Stimulated activated CD4-positive, alpha-beta T cell treated with anti-CD3 and anti-CD28 coated beads, TNF-alpha, amount 100 ng/mL, for 48 hours (primary cell): ENCODE measurements at regions not wholly inside any gene's neighbourhood (a gene's known extent, or its start where the extent isn't known, plus 50 kb on each side); places are given as distances from the start of the nearest gene placed in this dataset.

Source experiments
- DNase-seq, 3 donors: peaks; one replicate each; pipeline ENCODE4 v3.0.0-alpha.2; 2020; ENCODE audit warnings: low read depth in 3 of 3

DNA sequence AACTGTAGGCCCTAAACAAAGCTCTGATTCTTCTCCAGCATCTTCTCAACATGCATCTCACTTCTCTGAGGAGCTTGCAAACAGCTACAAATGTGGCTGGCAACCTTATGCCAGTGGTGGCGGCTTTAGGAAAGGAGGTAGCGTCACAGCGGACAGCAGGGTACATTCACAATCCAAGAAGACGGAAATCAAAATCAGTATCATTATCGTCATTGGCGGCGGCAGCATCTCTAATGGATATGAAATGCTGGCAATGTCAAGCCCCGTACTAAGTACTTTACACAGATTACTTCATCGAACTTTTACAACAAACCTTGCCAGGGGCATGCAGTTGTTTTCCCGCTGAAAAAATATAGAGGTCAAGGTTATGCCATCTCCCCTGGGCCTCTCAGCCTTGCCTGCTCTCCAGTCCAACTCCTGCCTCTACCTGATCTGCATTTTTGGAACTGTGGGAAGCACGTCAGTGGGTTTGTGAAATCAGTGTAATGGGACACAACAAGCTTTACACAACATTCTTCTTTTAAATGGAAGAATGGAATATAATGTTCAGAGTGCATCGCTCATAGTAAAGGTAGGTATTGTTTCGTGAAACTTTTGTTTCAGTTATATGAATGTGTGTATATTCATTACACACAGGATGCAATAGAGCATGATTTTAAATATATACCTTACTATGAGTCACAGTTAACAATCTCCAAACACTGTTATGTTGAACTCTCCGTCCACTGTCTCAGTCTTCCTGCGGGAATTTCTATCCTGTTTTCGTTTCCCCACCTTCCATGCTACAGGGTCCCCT, 152.9 kb downstream of the TTC32 start:
- DNase-seq: no peak

DNA sequence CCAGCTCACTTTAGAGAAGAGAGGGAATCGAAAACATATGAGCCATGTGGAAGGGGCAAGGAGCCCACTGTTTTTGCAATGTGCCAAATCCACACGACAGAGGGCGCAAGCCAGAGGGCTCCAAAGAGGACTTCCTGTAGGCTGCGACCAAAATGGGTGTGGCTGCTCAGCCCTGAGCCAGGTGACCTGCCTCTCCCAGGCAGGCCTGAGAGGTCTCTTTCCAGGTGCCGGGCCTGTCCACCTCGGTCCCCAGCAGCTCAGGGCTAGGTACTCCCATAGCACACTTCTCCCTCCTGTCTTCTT, 153.8 kb downstream of the TTC32 start:
- DNase-seq: no peak

DNA sequence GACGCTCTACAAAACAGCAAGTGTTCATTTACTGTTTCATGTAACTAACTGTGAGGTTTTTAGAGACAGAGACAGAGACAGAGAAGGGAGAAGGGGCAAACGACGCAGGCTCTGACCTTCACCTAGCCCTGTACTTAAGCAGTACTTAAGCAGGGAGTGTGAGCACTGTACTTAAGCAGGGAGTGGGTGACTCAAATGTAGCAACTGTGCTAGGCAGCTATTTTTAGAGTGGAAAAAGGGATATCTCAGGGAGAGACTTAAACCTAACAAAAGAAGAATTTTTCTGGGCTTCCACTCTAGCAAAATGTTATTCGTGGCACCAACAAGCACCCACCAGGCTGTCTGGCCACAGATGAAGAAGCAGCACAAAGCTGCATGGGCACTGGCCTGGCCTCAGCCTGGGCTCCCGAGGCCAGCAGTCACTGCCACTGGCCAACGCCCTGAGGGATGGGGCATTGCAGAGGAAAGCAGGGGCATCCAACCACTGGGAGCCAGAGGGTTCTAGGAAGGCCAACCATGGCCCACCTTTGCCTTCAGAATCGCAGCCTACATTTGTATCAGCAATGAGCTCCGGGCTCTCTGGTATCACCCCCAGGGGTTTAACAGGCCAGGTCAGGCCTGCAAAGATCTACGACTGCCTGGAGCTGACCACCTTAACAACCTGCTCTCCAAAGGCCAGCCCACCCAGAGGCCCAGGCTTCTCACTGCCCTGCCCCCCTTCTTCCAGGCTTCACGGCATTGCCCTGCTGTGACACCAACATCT, 154.3 kb downstream of the TTC32 start:
- no peak for DNase-seq

DNA sequence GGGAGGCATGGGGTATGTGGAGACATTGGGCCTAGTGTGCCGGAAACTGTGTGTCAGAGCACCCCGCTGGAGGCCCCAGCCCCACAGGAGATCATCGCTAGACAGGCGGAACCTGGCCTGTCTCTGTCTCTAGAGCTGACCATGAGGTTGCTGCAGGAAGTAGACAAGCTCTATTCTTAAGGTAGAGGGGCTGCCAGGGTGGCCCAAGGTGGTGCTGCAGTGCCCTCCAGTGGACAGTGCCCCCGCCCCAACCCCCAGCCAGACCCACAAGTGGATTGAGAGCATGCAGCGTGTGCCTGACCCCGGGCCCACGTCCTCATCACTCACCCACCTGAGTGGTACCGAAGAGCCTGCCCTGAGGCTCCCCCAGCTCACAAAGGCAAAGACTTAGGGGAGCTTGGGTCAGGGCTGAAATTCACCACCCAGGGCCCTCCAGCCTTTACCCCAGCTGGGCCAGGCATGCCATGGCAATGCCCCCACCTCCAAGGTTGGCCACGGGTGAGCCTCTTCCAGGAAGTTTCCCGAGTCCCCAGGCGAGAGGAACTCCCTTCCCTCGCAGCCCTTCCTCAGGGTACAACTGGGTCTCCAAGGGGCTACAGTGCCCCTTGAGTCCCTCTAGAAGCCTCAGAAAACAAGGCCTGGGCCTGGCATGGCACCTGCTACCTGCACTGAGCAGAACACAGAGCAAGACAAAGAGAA, 155.0 kb downstream of the TTC32 start:
- no peak for DNase-seq

DNA sequence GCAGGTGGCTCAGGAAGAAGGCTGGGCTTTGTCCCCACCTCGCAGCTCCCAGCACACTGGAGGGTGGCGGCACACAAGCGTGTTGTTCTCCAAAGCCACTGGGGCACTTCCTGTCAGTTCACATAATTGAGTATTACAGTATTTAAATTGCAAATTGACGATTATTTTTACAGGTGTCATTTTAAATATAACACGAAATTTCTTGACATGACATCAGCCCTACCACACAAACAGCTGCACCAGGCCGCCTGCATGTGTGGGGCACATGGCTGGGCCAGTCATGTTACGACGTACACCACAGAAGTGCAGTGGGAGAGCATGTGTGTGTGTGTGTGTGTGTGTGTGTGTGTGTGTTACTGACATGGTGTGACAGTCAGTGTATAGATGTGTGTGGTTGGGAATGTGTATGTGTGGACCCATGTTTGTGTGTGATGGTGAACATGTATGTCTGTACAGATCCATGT, 155.6 kb downstream of the TTC32 start:
- DNase-seq: no peak

DNA sequence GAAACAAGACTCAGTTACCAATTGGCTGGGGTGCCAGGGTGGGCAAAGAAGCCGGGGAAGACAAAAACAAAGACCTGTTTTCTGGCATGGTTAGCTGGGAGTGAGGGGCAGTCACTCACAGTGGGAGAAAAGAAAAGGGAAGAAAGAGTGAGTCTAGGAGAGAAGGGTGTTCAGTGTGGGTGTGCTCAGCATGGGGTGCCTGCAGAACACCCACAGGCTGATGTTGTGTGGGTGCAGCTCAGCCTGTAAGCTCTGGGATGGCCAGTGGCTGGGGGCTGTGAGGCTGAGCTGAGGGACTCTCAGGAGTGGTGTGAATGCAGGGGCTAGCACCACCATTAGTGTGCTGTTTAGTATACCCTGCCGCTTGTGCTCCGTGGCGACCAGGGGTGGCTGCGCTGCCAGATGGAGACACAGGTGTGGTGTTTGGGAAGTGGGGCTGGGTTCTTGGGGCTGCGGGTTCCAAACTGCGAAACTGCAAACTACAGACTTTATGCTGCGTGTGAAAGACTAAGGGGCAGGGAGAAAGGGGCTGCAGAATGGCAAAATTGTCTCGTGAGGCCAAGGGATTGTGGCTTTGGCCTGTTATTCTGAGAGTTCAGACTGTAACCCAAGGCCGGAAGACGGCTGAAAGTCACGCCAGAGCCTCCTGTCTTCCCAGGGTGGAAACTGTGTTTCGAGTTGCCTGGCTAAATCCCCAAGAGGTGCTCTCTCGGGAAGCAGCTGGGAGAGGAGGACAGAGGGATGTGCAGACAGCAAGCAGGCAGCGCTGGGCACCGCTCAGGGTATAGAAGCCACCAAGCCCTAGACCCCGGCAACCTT, 156.3 kb downstream of the TTC32 start:
- no peak for DNase-seq

DNA sequence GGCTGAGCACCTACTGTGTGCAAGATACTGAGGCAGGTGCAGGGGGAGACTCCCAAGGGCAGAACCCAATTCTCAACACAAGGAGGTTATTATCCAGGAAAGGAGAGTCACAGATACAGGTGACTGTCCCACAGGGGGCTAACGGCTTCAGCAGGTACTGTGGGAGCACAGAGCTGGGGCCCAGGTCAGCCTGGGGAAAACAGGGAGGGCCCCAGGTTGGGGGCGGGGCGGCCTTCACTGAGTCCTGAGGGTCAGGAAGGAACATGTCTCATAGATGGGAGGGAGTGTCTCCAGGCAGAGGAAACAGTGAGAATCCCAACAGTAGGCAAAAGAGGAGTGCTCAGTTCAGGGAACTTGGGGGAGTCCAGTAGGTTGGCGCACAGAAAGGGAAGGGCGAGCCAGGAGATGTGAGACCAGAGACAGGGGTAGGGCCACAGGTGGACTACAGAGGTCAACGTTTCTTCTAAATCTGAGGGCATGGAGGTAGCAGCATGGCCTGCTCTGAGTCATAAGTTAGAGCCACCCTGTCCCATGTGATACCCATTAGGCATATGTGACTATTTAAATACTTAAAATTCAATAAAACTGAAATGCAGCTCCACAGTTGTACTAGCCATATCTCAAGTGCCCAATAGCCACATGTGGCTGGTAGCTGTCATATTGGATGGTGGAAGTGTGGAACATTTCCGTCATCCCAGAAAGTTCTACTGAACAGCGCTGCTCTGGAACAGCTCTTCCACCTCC, 157.2 kb downstream of the TTC32 start:
- no peak for DNase-seq

DNA sequence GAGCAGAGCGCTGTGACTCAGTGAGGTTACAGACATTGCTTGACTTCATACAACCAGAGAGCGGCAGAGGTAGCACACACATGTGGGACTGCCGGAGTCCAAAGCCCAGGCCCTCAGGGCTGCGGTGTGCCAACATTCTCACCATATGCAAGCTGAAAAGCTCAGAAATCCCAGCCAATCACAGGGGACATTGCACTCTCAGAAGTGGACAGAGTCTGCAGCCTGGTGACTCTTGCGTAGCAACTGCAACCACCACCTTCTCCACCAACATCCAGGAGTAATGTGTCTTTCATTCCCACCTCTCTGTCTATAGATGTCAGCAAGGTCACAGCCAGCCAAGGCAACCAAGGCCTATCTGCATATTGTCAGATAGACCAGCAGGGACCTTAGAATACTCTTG, 158.1 kb downstream of the TTC32 start:
- no peak for DNase-seq

DNA sequence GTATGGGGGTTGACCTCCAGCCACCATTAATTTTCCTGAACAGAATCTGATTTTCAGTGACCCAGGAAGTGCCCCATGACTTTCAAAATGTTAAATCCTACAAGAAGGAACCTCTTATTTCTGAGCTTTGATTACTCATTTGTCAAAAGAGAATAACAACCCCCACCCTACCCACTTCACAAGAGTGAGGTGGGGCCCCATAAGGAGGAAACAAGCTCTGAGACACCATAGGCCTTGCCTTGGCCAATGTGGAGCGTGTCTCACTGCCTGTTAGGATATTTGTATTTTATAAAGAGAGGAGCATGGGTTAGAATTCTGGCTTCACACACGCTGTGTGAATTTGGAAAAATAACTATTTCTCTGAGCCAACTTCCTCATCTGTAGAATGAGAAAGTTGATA, 158.9 kb downstream of the TTC32 start:
- no peak for DNase-seq

- no peak for DNase-seq
Observed at GRCh38 chr2:19739256-19739655, 162.5 kb downstream of the TTC32 start.

DNA sequence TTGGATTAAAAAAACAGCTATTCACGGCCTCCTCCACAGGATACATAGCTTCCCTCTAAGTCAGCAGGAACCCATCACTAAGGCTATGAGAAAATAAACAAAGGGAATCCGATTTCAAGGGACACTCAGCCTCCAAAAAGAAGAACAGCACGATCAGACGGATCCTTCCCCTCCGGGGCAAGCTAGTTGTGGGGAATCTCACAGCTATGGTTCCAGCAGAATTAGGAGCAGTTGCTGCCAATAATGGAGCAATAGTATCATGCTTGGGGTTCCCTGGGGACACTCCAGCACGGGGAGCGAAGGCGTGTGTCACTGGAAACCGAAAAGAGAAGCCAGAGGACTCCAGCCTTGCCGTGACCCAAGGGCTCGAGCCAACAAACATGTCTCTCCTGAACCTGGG, 163.1 kb downstream of the TTC32 start:
- no peak for DNase-seq

DNA sequence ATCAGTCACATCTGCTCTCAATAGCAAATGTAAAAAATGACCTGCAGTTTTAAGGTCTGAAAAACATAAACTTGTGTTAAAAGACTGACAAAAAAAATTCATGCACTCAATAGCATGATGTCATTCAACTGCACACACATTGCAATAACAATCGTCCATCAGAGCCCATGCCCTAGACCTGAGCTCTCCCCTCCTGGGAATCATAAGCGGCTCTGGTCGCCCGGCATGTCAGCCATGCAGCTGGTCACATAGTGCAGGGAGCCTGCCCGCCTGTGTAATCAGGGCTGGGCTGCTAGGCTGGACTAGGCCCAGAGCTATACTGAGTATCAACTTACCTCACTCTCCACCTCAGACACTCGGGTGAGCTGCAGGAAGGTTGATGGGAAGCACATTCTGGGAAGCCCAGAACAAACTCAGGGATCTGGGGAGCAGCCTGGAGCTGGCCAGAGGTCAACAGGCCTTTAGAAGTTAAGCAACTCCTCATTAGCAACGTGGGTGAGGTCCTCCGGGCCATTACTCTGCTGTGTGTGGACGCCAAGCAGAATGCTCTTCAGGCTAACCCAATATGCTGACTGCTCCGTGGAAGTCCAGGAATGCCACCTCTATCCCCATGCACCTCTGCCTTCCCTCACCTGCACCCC, 165.5 kb downstream of the TTC32 start:
- no peak for DNase-seq

DNA sequence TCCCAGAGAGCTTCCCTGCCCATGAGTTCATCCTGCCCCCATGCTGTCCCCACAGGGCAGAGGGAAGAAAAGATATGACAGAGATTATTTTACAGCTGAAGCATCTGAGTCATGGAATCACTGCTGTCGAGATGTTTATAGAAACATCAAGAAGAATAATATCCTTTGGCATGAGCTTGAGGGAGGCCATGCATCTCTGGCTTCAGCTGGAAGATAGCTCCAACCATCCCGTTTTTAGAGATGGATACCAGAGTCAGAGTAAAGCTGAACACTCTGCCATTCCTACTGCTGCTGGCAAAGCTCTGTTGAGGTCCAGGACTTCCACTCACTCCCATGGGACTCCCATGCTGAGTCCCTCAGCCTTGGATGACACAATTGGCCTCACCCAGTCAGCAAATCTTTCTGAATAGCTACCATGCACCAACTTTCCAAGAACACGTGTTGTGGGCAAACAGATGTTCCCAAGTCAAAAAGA, 167.8 kb downstream of the TTC32 start:
- DNase-seq: no peak

- DNase-seq: no peak
Observed at GRCh38 chr2:19733390-19733789, 168.4 kb downstream of the TTC32 start.

DNA sequence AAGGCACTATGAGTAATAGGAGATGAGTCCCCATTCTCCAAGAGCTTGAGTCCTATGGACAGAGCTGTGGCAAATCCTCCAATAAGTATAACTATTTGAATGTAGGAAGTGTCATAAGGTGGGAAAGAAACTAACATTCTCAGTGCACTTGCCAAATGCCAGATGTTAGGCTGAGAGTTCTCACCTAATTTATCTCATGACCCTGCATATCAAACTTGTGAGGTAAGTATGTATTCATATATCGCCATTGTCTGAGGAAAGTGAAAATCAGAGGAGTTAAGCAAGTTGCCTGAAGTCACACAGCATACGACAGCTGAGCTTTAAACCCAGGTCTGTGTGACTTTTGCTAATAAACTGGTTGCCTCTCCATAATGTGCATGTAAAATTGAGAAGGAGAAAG, 169.5 kb downstream of the TTC32 start:
- no peak for DNase-seq

DNA sequence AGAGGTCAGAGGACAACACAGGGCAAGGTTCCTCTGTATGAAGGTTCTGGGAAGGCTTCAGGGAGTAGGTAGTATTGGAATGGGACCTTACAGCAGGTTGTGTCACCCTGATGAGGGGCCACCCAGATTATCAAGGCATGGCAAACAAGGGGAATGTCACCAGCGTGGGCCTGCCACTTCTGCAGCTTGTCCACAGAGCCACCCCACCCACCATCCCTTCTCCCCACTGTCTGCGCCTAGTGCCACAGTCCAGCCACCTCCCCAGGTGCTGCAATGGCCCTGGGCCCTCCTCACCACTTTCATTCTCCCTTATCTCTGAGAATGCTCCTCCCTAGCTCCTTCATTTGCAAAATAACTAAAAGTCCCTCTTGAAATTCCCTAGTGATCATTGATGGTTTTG, 170.3 kb downstream of the TTC32 start:
- DNase-seq: no peak

DNA sequence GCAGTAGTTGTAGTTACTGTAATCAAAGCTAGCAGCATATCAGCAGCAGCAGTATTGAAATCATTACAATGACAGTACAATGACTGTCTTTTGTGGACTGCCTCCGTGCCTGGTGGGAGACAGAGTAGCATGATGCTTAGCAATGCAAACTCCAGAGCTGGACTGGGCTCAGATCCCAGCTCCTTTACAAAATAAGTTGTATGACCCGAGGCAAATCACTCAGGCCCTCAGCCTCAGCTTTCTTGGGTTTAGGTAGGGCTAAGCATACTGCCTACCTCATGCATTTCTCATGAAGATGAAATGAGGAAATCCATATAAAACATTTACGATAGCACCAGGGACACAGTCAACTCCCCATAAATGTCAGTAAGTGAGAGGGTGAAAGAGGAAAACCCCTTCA, 170.7 kb downstream of the TTC32 start:
- no peak for DNase-seq

- no peak for DNase-seq
Observed at GRCh38 chr2:19728125-19728524, 173.7 kb downstream of the TTC32 start.

- DNase-seq: no peak
Observed at GRCh38 chr2:19725392-19725791, 176.4 kb downstream of the TTC32 start.

- no peak for DNase-seq
Observed at GRCh38 chr2:19723021-19723420, 178.8 kb downstream of the TTC32 start.

DNA sequence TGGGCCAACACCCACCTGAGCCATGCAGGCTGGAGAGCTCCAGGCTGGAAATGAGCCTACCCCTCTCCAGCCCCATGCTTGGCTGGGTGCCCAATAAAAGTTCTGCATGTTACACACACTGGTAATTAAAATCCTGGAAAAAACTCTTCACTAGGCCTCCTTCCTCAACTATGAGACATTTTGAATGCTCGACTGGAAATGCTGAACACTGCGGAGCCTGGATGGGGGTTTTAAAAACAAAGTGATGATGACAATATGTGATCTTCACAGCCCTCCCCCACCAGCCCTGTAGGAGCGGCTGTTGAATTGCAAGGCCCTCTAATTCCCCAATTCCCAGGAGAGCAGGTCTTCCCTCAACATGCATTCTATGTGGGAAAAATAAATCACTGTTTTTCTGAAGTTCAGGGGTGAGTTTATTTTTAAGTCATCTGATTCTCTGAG, 179.2 kb downstream of the TTC32 start:
- DNase-seq: no peak
